ENCODE measurements at regions not wholly inside any gene's neighbourhood (a gene's known extent, or its start where the extent isn't known, plus 50 kb on each side); places are given as distances from the start of the nearest gene placed in this dataset.

- no peak for TF ChIP-seq CTCF (IDR thresholded peaks at IDR 0.05; ENCODE audit: unreplicated experiment)
Measured at GRCh38 chr4:10740891-10741620, 56.5 kb upstream of the CLNK start.

GRCh38 chr4:10740251-10740650 lies 55.7 kb upstream of the CLNK start:
- H3K4me1 Mint-ChIP-seq (ENCODE audit: unreplicated experiment) = peaks cover 3% of the 10 kb centered on the region
- H3K27me3 Mint-ChIP-seq (ENCODE audit: unreplicated experiment) = no peaks in the 10 kb centered on the region
- H3K36me3 Mint-ChIP-seq (ENCODE audit: low read depth, unreplicated experiment) = no peaks in the 10 kb centered on the region
- H3K27ac Mint-ChIP-seq (ENCODE audit: unreplicated experiment) = no peak overlapping the region
- no peak for TF ChIP-seq CTCF (IDR thresholded peaks at IDR 0.05; ENCODE audit: unreplicated experiment)
- no peak for DNase-seq (ENCODE audit: low spot score)
- no peaks in the 10 kb centered on the region for H3K9me3 Mint-ChIP-seq (ENCODE audit: unreplicated experiment)
- no peak overlapping the region for H3K4me3 Mint-ChIP-seq (ENCODE audit: unreplicated experiment)

More at GRCh38 chr4:10740891-10741620, 56.5 kb upstream of the CLNK start:
- no peak for DNase-seq (ENCODE audit: low spot score)
- Mint-ChIP-seq H3K4me1 (ENCODE audit: unreplicated experiment) (peaks cover 3% of the 10 kb centered on the region), H3K27me3 (ENCODE audit: unreplicated experiment) (no peaks in the 10 kb centered on the region), H3K36me3 (ENCODE audit: low read depth, unreplicated experiment) (no peaks in the 10 kb centered on the region), H3K27ac (ENCODE audit: unreplicated experiment) (no peak overlapping the region), H3K4me3 (ENCODE audit: unreplicated experiment) (no peak overlapping the region), H3K9me3 (ENCODE audit: unreplicated experiment) (no peaks in the 10 kb centered on the region)

- no peak overlapping the region for H3K27ac Mint-ChIP-seq (ENCODE audit: unreplicated experiment)
- H3K36me3 Mint-ChIP-seq (ENCODE audit: low read depth, unreplicated experiment) = no peaks in the 10 kb centered on the region
- H3K4me1 Mint-ChIP-seq (ENCODE audit: unreplicated experiment) = peaks cover 3% of the 10 kb centered on the region
- no peaks in the 10 kb centered on the region for H3K9me3 Mint-ChIP-seq (ENCODE audit: unreplicated experiment)
- no peak overlapping the region for H3K4me3 Mint-ChIP-seq (ENCODE audit: unreplicated experiment)
- no peak for DNase-seq (ENCODE audit: low spot score)
- no peak for TF ChIP-seq CTCF (IDR thresholded peaks at IDR 0.05; ENCODE audit: unreplicated experiment)
- H3K27me3 Mint-ChIP-seq (ENCODE audit: unreplicated experiment) = no peaks in the 10 kb centered on the region
Measured at GRCh38 chr4:10738826-10739489, 54.4 kb upstream of the CLNK start.

- TF ChIP-seq CTCF (IDR thresholded peaks at IDR 0.05; ENCODE audit: unreplicated experiment) = no peak
- no peaks in the 10 kb centered on the region for H3K36me3 Mint-ChIP-seq (ENCODE audit: low read depth, unreplicated experiment)
- H3K27me3 Mint-ChIP-seq (ENCODE audit: unreplicated experiment) = no peaks in the 10 kb centered on the region
- H3K4me3 Mint-ChIP-seq (ENCODE audit: unreplicated experiment) = no peak overlapping the region
- H3K9me3 Mint-ChIP-seq (ENCODE audit: unreplicated experiment) = no peaks in the 10 kb centered on the region
- peaks cover 3% of the 10 kb centered on the region for H3K4me1 Mint-ChIP-seq (ENCODE audit: unreplicated experiment)
- H3K27ac Mint-ChIP-seq (ENCODE audit: unreplicated experiment) = no peak overlapping the region
- no peak for DNase-seq (ENCODE audit: low spot score)
Measured at GRCh38 chr4:10737337-10737736, 52.8 kb upstream of the CLNK start.

- no peaks in the 10 kb centered on the region for H3K9me3 Mint-ChIP-seq (ENCODE audit: unreplicated experiment)
- no peak for TF ChIP-seq CTCF (IDR thresholded peaks at IDR 0.05; ENCODE audit: unreplicated experiment)
- peaks cover 3% of the 10 kb centered on the region for H3K4me1 Mint-ChIP-seq (ENCODE audit: unreplicated experiment)
- no peak overlapping the region for H3K27ac Mint-ChIP-seq (ENCODE audit: unreplicated experiment)
- no peaks in the 10 kb centered on the region for H3K27me3 Mint-ChIP-seq (ENCODE audit: unreplicated experiment)
- no peaks in the 10 kb centered on the region for H3K36me3 Mint-ChIP-seq (ENCODE audit: low read depth, unreplicated experiment)
- H3K4me3 Mint-ChIP-seq (ENCODE audit: unreplicated experiment) = no peak overlapping the region
- no peak for DNase-seq (ENCODE audit: low spot score)
Measured at GRCh38 chr4:10736895-10737294, 52.3 kb upstream of the CLNK start.

Data from endothelial cell (in vitro differentiated cells).